GM10248 (cell line): ENCODE measurements at regions not wholly inside any gene's neighbourhood (a gene's known extent, or its start where the extent isn't known, plus 50 kb on each side); places are given as distances from the start of the nearest gene placed in this dataset.

Source experiments
- CTCF ChIA-PET: fragments of 300-600 bp; sonication (Branson Sonifier 250); formaldehyde crosslinking; extraction: SDS; loops from one replicate; lab custom pipeline; 2021; ENCODE audit warnings: antibody characterized with exemption; lab: Yijun Ruan, JAX
- POLR2A ChIA-PET: fragments of 350-650 bp; sonication (Branson Sonifier 250); formaldehyde crosslinking; extraction: SDS; loops from one replicate; lab custom pipeline; 2020; ENCODE audit warnings: antibody characterized with exemption; lab: Yijun Ruan, JAX
- DNase-seq: peaks from one replicate; pipeline ENCODE4 v3.0.0; 2012; ENCODE audit errors: extremely low spot score
- CTCF ChIP-seq: IDR thresholded peaks from 2 replicates; pipeline ENCODE4 v1.5.1; 2012; ENCODE audit warnings: mild to moderate bottlenecking, low read depth; ENCODE audit errors: extremely low read depth, missing control alignments, control extremely low read depth

- no peak for DNase-seq
- CTCF ChIA-PET = interaction anchor here (1.3 kb wide), 1 partner anchor 28 kb away, joined by 4 read pairs; no protein-coding TSS in a partner anchor
- POLR2A ChIA-PET = no interaction called here
- no peak for TF ChIP-seq CTCF
These were observed 58.8 kb upstream of the CST7 start for GRCh38 chr20:24890286-24890685.

- TF ChIP-seq CTCF = no peak
- DNase-seq = peak; percentile 19
- ChIA-PET POLR2A (no interaction called here), CTCF (interaction anchor here (1.3 kb wide), 1 partner anchor 27 kb away, joined by 4 read pairs; no protein-coding TSS in a partner anchor)
These were observed 57.3 kb upstream of the CST7 start for GRCh38 chr20:24891546-24892393.

- ChIA-PET POLR2A (no interaction called here), CTCF (interaction anchor here (1.5 kb wide), 1 partner anchor 26 kb away, joined by 3 read pairs; no protein-coding TSS in a partner anchor)
- no peak for DNase-seq
- TF ChIP-seq CTCF = no peak
These were observed 56.5 kb upstream of the CST7 start for GRCh38 chr20:24892522-24892921.

- no peak for TF ChIP-seq CTCF
- ChIA-PET CTCF (interaction anchor here (1.5 kb wide), 1 partner anchor 26 kb away, joined by 3 read pairs; no protein-coding TSS in a partner anchor), POLR2A (no interaction called here)
- DNase-seq = peak; percentile 11
These were observed 56.1 kb upstream of the CST7 start for GRCh38 chr20:24892931-24893330.

GRCh38 chr20:24894488-24894887, 54.6 kb upstream of the CST7 start:
- no peak for TF ChIP-seq CTCF
- POLR2A ChIA-PET = no interaction called here
- DNase-seq = no peak
- CTCF ChIA-PET = interaction anchor here (1.4 kb wide), 1 partner anchor 23 kb away, joined by 3 read pairs; no protein-coding TSS in a partner anchor

- POLR2A ChIA-PET = no interaction called here
- CTCF ChIA-PET = interaction anchor here (1.4 kb wide), 1 partner anchor 23 kb away, joined by 3 read pairs; no protein-coding TSS in a partner anchor
- no peak for TF ChIP-seq CTCF
- DNase-seq = no peak
These were observed 54.1 kb upstream of the CST7 start for GRCh38 chr20:24894967-24895366.
